IMR-90 (cell line): ENCODE measurements at regions not wholly inside any gene's neighbourhood (a gene's known extent, or its start where the extent isn't known, plus 50 kb on each side); places are given as distances from the start of the nearest gene placed in this dataset.
A peak's percentile ranks its signal among the peaks of the same experiment; 100 is the strongest.

ENCODE experiments used
- ATAC-seq: fragments of 200-7000 bp; cut with Tn5 transposase; 2 replicates; pipeline ENCODE4 v1.9.1; 2020; ENCODE audit warnings: low read depth, mild to moderate bottlenecking, moderate library complexity
- BruUV-seq: library from RNA; stranded (reverse); fragments of 400-500 nt; replicated peaks from 2 replicates; lab custom pipeline; 2021; lab: Mats Ljungman, UMichigan
- CTCF ChIA-PET: fragments of 300-600 bp; formaldehyde crosslinking; extraction: SDS; loops from one replicate; lab custom pipeline; 2021; ENCODE audit warnings: antibody characterized with exemption; lab: Yijun Ruan, JAX
- POLR2A ChIA-PET: fragments of 300-600 bp; sonication (Branson Sonifier 250); formaldehyde crosslinking; loops from one replicate; lab custom pipeline; 2022; ENCODE audit warnings: antibody characterized with exemption; ENCODE audit not compliant: unreplicated experiment; lab: Charles Lee
- DNase-seq: peaks from one replicate; pipeline ENCODE4 v3.0.0; 2013
- H2AFZ ChIP-seq: replicated peaks from 2 replicates; pipeline ENCODE3; 2013; ENCODE audit warnings: low read length, mild to moderate bottlenecking; ENCODE audit not compliant: poor library complexity
- H2AK5ac ChIP-seq: 2 replicates; pipeline ENCODE4 v1.6.1; 2013; ENCODE audit warnings: low read depth, low read length, inconsistent platforms
- H2AK9ac ChIP-seq: replicated peaks from 2 replicates; pipeline ENCODE3; 2013; ENCODE audit warnings: mild to moderate bottlenecking, low read depth, low read length, moderate library complexity; ENCODE audit not compliant: poor library complexity
- H2BK120ac ChIP-seq: 2 replicates; pipeline ENCODE4 v1.6.1; 2013; ENCODE audit warnings: low read depth, low read length, inconsistent platforms
- H2BK15ac ChIP-seq: 3 replicates; pipeline ENCODE4 v1.6.1; 2013; ENCODE audit warnings: low read depth, low read length, inconsistent platforms
- H2BK20ac ChIP-seq: 2 replicates; pipeline ENCODE4 v1.6.1; 2013; ENCODE audit warnings: low read depth, mild to moderate bottlenecking, inconsistent platforms, low read length, moderate library complexity
- H2BK5ac ChIP-seq: 2 replicates; pipeline ENCODE4 v1.6.1; 2013; ENCODE audit warnings: mild to moderate bottlenecking, low read depth, low read length, inconsistent platforms; ENCODE audit not compliant: poor library complexity, severe bottlenecking
- H3K14ac ChIP-seq: replicated peaks from 2 replicates; pipeline ENCODE4 v1.6.1; 2013; ENCODE audit warnings: low read depth, low read length, inconsistent platforms
- H3K18ac ChIP-seq: 2 replicates; pipeline ENCODE4 v1.6.1; 2013; ENCODE audit warnings: low read depth, low read length, control low read depth
- H3K23ac ChIP-seq: 2 replicates; pipeline ENCODE4 v1.6.1; 2013; ENCODE audit warnings: low read depth, low read length, inconsistent platforms
- H3K27ac ChIP-seq: 2 replicates; pipeline ENCODE4 v1.5.1; 2013; ENCODE audit warnings: mild to moderate bottlenecking, control low read depth, low read length; ENCODE audit not compliant: insufficient read depth
- H3K27me3 ChIP-seq: 2 replicates; pipeline ENCODE4 v1.6.1; 2013; ENCODE audit warnings: low read length; ENCODE audit not compliant: control insufficient read depth, insufficient read depth
- H3K36me3 ChIP-seq: 2 replicates; pipeline ENCODE4 v1.6.1; 2013; ENCODE audit warnings: low read length, mixed read lengths; ENCODE audit not compliant: control insufficient read depth, insufficient read depth
- H3K4ac ChIP-seq: 2 replicates; pipeline ENCODE4 v1.6.1; 2013; ENCODE audit warnings: low read depth, low read length, inconsistent platforms
- H3K4me1 ChIP-seq: 2 replicates; pipeline ENCODE4 v1.6.1; 2013; ENCODE audit warnings: low read length, mixed read lengths; ENCODE audit not compliant: control insufficient read depth, insufficient read depth
- H3K4me2 ChIP-seq: 2 replicates; pipeline ENCODE4 v1.6.1; 2013; ENCODE audit warnings: low read depth, mild to moderate bottlenecking, control low read depth, low read length, moderate library complexity
- H3K4me3 ChIP-seq: 2 replicates; pipeline ENCODE4 v1.5.1; 2013; ENCODE audit warnings: low read depth, mild to moderate bottlenecking, control low read depth, low read length, moderate library complexity; ENCODE audit not compliant: insufficient read depth
- H3K56ac ChIP-seq: 2 replicates; pipeline ENCODE4 v1.6.1; 2013; ENCODE audit warnings: low read length, inconsistent platforms; ENCODE audit not compliant: insufficient read depth; ENCODE audit errors: extremely low read depth
- H3K79me1 ChIP-seq, 2 experiments: 2 replicates each; pipeline ENCODE4 v1.6.1; 2013; ENCODE audit warnings: low read length in 2 of 2, inconsistent platforms in 1 of 2, low read depth in 1 of 2
- H3K9ac ChIP-seq: 2 replicates; pipeline ENCODE4 v1.6.1; 2013; ENCODE audit warnings: low read depth, low read length, control low read depth
- H3K9me1 ChIP-seq: 2 replicates; pipeline ENCODE4 v1.6.1; 2013; ENCODE audit warnings: low read length, inconsistent platforms; ENCODE audit not compliant: insufficient read depth
- H3K9me3 ChIP-seq: 2 replicates; pipeline ENCODE4 v1.6.1; 2013; ENCODE audit warnings: low read length; ENCODE audit not compliant: control insufficient read depth, insufficient read depth
- H4K20me1 ChIP-seq: 2 replicates; pipeline ENCODE4 v1.6.1; 2013; ENCODE audit warnings: low read length, inconsistent platforms; ENCODE audit not compliant: insufficient read depth
- H4K5ac ChIP-seq: 2 replicates; pipeline ENCODE4 v1.6.1; 2013; ENCODE audit warnings: mild to moderate bottlenecking, low read depth, low read length, control low read depth
- H4K8ac ChIP-seq, 2 experiments: 2 replicates each; pipeline ENCODE4 v1.6.1; 2013; ENCODE audit warnings: low read depth in 2 of 2, low read length in 2 of 2, control low read depth in 1 of 2, inconsistent platforms in 1 of 2
- H4K91ac ChIP-seq: 2 replicates; pipeline ENCODE4 v1.6.1; 2013; ENCODE audit warnings: low read depth, low read length, inconsistent platforms; ENCODE audit not compliant: insufficient read depth
- FOS ChIP-seq: fragments of 150-350 bp; IDR thresholded peaks from 2 replicates; pipeline ENCODE4 v1.6.1; 2016; ENCODE audit warnings: low read depth, low read length
- MAFK ChIP-seq: IDR thresholded peaks from 2 replicates; pipeline ENCODE4 v1.6.1; 2012; ENCODE audit warnings: low read depth, low read length, improper control_type of control experiment
- RAD21 ChIP-seq: IDR thresholded peaks from 2 replicates; pipeline ENCODE4 v1.6.1; 2012; ENCODE audit warnings: low read length, improper control_type of control experiment
- dilution Hi-C: fragments of 300-500 bp; cut with HindIII; formaldehyde crosslinking; loops from one replicate; pipeline ENCODE4 v1.14.3; 2018; ENCODE audit warnings: low sequenced_read_pairs; ENCODE audit not compliant: unreplicated experiment
- in situ Hi-C: fragments of 300-500 bp; cut with MboI; formaldehyde crosslinking; loops from 3 replicates; pipeline ENCODE4 v1.14.3; 2019; ENCODE audit warnings: low sequenced_read_pairs, inconsistent platforms, mixed read lengths
- intact Hi-C: fragments of 100-400 bp; cut with micrococcal nuclease; formaldehyde crosslinking; loops from 2 replicates; pipeline ENCODE4 v1.10.0; 2022

DNA sequence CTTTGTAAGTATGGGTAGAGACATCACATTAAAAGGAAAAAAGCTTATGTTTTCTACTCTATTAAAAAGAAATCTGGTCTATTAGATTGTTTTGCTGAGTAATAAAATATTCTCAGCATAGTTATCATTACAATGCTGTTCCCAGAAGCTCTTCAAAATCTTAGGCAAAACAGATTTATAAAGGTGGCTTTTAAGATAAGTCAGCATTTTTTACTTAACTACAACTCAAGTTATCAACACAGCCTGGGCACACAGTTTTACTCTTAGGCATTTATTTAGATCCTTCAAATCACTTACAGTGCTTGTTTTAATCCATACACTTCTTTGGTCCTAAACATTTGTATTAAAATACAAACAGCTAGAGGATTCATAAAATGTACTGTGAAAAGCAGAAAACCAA lies 534.8 kb upstream of the NCAM2 start:
- intact Hi-C loops (no loop called here), dilution Hi-C loops (no loop called here), in situ Hi-C loops (no loop called here)
- H3K27me3 ChIP-seq = no peaks in the 10 kb centered on the region
- peaks cover 8% of the 10 kb centered on the region for H3K9me3 ChIP-seq
- CTCF ChIA-PET = no interaction called here
- H2AK9ac ChIP-seq = no peak overlapping the region
- no peaks in the 10 kb centered on the region for H3K79me1 ChIP-seq
- H2BK120ac ChIP-seq = no peak overlapping the region
- H4K91ac ChIP-seq = no peak overlapping the region
- H4K5ac ChIP-seq = no peak overlapping the region
- H2AFZ ChIP-seq = no peak overlapping the region
- no peak overlapping the region for H3K23ac ChIP-seq
- no peaks in the 10 kb centered on the region for H3K36me3 ChIP-seq
- H3K9me1 ChIP-seq = no peaks in the 10 kb centered on the region
- no peak overlapping the region for H2BK5ac ChIP-seq
- no peak overlapping the region for H3K18ac ChIP-seq
- H3K9ac ChIP-seq = no peak overlapping the region
- TF ChIP-seq FOS (no peak), MAFK (peak; percentile 66), RAD21 (no peak)
- no peak overlapping the region for H3K27ac ChIP-seq
- H3K4me3 ChIP-seq = no peak overlapping the region
- H3K56ac ChIP-seq = no peak overlapping the region
- no peak overlapping the region for H2AK5ac ChIP-seq
- no TSS peak for BruUV-seq
- ATAC-seq = no peak
- no peaks in the 10 kb centered on the region for H3K4me1 ChIP-seq
- H4K8ac ChIP-seq = no peak overlapping the region
- no peak overlapping the region for H2BK20ac ChIP-seq
- H3K14ac ChIP-seq = no peak overlapping the region
- POLR2A ChIA-PET = no interaction called here
- DNase-seq = no peak
- H2BK15ac ChIP-seq = no peak overlapping the region
- H4K20me1 ChIP-seq = no peaks in the 10 kb centered on the region
- no peak overlapping the region for H3K4me2 ChIP-seq
- H3K4ac ChIP-seq = no peak overlapping the region
